Uterus (tissue), 2 donors: ENCODE measurements at regions not wholly inside any gene's neighbourhood (a gene's known extent, or its start where the extent isn't known, plus 50 kb on each side); places are given as distances from the start of the nearest gene placed in this dataset.

Experiments used
- POLR2A ChIP-seq, 2 donors: fragments of 450-650 bp; IDR thresholded peaks; one replicate each; pipeline ENCODE4 v1.6.1; 2016; ENCODE audit warnings: antibody characterized with exemption in 2 of 2, mild to moderate bottlenecking in 1 of 2, moderate library complexity in 1 of 2
- TF ChIP-seq, protein P1 (sequence below), 4 experiments: fragments of 200-600 bp in 2 of 4; fragments of 450-650 bp in 2 of 4; sonication (generic) in 2 of 4; IDR thresholded peaks; one replicate each; pipeline ENCODE4 v1.5.1; 2016 to 2019; ENCODE audit warnings: antibody characterized with exemption in 4 of 4, mild to moderate bottlenecking in 2 of 4, moderate library complexity in 1 of 4

DNA sequence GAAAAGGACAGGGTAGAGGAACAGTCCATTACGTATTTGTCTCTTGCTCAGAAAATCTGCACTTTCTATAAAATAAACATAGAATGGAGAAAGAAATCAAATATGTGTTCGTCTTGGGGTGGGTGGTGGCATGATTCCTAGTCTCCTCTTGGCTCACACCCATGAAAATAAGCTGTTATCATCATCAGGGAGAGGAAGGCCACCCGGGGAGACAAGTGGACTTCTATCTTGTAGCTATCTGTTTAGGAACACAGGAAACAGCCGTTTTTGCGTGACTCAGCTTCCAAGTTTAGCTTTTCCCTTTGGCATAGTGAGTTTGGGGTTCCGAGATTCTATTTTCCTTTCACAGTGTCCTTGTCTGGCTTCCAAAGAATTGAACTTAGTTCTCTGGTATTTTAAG is 622.3 kb downstream of the PTPRU start:
- TF ChIP-seq, protein P1, sequence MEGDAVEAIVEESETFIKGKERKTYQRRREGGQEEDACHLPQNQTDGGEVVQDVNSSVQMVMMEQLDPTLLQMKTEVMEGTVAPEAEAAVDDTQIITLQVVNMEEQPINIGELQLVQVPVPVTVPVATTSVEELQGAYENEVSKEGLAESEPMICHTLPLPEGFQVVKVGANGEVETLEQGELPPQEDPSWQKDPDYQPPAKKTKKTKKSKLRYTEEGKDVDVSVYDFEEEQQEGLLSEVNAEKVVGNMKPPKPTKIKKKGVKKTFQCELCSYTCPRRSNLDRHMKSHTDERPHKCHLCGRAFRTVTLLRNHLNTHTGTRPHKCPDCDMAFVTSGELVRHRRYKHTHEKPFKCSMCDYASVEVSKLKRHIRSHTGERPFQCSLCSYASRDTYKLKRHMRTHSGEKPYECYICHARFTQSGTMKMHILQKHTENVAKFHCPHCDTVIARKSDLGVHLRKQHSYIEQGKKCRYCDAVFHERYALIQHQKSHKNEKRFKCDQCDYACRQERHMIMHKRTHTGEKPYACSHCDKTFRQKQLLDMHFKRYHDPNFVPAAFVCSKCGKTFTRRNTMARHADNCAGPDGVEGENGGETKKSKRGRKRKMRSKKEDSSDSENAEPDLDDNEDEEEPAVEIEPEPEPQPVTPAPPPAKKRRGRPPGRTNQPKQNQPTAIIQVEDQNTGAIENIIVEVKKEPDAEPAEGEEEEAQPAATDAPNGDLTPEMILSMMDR (IDR thresholded peaks at IDR 0.05), result no peak
- TF ChIP-seq POLR2A (IDR thresholded peaks at IDR 0.05), result no peak
